ENCODE measurements at regions not wholly inside any gene's neighbourhood (a gene's known extent, or its start where the extent isn't known, plus 50 kb on each side); places are given as distances from the start of the nearest gene placed in this dataset.

DNA sequence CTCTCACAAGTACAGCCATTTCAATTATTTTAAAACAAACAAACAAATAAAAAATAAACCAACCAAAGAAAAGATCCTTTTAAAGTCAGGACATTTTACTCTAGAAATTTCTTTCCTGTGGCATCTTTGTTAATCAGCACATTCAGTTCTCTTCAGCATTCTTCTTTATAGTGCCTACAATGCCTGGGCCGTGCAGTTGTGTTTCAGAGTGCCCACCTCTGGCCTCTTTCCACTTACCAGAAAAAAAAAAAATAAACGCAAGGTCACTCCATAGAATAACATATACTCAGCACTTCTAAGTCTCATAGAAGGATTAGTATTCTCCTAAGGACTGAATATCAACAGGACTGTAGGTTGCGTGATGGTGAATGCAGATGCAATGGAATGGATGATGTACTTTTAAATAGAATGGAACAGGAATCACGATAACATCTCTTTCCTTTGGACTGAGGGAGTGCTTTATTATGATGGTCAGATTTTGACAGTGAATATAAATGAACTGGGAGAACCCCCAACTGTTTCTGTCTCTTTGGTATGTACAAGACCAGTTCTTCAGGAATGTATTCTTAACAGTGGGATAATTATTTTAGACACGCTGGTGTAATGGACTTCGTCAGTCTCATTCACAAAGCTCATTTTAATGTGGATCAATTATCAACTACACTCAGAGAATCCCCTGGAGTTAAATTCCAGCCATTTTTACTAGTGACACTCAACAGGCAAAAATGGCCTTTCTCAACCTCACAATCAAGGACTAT, 125.0 kb upstream of the NBEA start:
- no peak for DNase-seq (ENCODE audit: low spot score)

DNA sequence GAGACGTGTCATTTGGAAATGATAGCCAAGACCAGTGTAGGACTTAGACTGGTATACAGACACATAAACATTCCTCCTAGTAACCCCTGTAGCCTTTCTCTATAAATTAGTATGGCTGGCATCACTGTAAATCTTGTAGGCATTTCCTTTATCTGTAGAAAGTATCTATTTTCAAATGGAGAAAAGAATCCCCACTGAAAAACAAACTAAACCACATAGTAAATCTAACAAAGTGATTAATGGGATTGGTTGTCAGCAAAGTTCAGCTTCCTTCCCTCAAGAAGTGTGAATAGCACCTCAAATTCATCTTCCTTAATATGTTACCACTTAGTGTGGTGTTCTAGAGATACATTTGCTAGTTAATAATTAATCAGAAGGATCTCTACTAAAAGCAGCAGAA, 119.4 kb upstream of the NBEA start:
- DNase-seq (ENCODE audit: low spot score) = no peak

DNA sequence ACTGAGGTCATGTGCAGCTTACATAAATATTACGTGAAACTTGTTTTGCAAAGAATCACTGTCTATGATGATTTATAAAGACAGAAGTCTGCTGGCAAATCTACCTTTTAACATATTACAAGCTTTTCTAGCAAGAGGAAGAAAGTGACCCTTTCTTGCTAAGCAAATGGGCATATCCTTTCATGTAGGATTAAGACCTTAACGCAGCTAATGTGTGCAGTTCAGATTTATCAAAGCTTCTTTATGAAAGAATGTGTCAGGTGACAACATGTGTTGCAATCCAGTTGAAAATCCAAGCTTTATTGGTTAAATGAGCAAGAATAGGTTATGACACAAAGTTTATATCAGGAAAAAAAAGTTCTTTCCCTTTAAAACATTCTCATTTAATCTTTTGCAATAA, 115.6 kb upstream of the NBEA start:
- no peak for DNase-seq (ENCODE audit: low spot score)

DNA sequence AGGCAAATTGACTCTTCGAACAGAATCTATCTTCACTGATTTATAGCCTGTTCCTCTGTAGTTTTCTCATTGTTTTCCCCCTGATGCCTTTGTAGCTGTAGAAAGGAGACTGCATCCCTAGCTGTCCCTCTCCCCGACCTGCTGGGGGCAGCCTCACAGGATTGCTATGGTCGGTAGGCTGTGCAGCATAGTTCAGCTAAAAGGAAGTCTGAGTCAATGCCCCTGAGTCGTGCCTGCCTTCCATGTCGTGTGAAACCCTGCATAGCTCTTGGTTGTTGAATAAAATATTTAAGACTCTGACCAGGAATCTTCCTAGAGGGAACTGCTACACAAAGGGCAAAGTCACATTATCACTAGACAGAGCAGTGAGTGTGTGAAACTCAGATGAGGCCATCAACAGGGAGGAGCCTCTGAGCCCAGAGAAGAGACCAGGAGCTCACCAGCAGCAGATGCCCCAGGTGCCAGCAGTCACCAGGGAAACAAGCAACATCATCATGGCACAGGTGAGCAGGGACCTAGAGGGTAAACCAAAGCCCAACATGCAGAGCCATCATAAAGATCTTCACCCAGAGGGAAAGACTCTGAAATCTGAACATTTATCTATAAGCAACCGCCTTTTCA, 108.4 kb upstream of the NBEA start:
- no peak for DNase-seq (ENCODE audit: low spot score)

DNA sequence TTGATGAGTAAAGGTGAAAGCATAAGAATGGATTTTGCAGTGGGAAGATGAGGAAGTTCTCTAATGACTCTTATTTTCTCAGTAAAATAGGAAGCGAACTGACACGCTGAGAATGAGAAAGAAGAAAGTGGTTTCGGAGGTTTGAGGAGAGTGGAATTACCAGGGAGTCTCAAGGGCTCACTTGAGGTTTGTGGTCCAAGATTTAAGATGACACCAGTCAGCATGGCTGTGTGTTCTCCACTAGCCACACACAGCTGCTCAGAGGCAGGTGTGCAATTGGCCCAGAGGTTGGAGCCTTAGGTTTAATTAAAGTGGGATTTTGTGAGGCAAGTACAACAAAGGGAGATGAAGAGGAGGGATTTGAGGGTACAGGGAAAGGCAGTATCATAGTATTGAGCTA, 99.6 kb upstream of the NBEA start:
- DNase-seq (ENCODE audit: low spot score) = no peak

DNA sequence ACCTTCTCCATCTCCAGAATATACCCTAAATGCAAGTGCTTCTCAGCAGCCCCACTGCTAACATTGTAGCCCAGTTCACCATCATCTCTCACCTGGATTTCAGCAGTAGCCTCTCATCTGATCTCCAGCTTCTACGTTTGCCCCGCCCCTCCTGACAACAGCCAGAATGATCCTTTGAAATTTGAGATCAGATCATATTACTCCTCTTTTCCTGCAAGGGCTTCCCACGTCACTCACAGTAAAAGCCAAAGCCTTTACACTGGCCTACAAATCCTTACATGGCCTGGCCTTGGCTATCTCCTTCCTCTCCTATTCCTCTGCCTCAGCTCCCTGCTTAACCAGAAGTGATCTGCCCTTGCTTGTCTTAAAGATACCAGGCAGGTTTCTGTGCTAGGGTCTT, 94.3 kb upstream of the NBEA start:
- no peak for DNase-seq (ENCODE audit: low spot score)

DNA sequence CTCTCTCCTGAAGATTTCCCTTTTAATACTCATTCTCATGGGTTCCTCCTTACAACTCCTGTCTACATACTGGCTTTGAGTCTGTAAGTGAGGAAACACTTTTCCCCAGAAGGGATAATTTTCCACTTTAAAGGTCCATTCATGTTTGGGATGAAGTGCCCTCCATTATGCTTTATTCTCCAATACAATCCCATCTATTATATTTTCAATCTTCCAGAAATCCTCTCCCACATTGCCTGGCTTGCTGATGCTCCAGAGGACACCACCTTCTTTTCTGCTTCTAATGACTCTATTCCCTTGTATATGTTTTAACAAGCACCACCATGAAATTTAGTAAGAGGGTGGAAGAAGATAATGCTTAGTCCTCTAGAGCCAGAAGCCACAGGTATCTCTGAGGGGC, 92.7 kb upstream of the NBEA start:
- no peak for DNase-seq (ENCODE audit: low spot score)

DNA sequence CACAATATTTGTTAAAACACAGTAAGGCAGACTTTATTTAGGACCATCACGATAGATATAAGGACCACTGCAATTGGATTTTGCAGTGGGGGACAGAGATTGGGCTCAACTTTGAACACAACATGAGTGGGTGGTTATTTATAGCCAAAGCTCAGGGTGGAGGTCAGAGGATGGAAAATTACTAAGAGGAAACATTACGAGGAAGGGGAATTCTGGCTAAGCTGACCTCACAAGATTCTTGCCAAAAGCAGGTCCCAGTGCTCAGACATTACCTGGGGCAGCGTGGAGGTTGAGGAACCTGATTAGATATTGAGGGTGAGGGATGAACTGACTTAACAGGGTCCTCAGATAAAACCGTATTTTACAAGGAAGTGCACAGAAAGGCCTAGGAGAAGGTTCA, 88.9 kb upstream of the NBEA start:
- no peak for DNase-seq (ENCODE audit: low spot score)

DNA sequence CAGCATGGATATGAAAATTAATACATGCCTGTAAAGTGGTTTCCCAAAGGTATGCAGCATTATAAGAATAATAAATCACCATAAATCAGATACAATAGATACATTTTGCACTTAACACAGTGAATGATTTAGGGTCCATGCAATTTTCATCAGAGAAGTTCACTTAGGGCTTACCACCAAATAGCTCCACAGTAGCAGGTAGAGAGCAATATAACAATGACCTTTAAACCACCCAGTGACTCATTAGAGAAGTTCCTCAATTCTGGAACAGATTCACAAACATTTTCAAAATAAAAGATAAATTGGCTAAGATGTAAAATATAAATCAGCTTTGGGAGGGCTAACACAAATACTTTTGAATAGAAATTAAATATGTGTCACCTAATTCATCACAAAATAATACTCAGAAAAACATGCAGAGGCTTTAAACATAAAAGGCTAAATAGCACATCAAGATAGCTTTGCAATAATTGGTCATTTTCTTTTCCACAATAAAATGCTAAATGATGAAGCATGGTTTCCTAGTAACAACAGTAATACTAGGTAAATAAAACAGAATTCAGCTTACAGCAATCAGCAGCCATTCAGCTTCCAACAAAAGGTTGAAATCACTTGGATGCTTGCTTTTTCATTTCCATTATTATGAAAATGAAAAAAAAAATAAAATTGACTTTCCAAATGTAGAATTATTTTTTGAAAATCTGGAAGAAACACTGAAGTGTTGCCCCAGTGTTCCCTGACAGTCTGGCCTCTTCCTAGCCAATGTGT, 84.3 kb upstream of the NBEA start:
- no peak for DNase-seq (ENCODE audit: low spot score)

DNA sequence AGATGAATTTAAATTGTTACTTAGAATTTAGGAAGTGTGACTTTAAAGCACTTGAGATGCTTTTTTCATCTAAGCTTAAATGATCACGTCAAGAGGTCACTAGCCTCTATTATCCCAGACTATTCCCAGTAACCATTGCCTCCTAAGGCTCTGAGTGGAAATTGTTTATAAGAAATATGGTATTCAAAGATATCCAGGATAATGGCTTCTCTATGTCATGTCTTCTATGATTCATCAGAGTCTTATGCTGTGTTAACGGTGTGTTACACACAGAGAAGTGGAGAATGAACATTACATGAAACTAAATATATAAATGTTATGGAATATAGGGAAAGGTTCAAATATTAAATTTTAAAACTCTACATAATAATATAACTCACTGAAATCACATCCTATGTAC, 79.8 kb upstream of the NBEA start:
- DNase-seq (ENCODE audit: low spot score) = no peak

DNA sequence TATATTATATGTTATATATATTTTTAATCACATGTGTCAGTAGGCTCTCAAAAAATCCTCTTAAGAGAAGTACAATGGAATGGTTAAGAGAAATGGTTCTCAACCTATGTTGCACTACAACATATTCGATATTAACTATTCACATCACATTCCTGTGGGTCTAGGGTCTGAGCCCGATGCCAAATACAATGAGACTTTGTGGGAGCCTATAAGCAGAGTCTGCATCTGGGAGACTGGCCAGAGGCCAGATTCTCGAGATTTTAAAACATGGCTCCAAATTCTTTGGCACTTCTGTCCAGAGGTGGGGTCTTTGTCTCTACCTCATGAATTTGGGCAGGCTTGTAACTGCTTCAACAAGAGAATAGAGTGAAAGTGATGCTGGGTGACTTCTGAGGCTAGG, 79.4 kb upstream of the NBEA start:
- DNase-seq (ENCODE audit: low spot score) = no peak

DNA sequence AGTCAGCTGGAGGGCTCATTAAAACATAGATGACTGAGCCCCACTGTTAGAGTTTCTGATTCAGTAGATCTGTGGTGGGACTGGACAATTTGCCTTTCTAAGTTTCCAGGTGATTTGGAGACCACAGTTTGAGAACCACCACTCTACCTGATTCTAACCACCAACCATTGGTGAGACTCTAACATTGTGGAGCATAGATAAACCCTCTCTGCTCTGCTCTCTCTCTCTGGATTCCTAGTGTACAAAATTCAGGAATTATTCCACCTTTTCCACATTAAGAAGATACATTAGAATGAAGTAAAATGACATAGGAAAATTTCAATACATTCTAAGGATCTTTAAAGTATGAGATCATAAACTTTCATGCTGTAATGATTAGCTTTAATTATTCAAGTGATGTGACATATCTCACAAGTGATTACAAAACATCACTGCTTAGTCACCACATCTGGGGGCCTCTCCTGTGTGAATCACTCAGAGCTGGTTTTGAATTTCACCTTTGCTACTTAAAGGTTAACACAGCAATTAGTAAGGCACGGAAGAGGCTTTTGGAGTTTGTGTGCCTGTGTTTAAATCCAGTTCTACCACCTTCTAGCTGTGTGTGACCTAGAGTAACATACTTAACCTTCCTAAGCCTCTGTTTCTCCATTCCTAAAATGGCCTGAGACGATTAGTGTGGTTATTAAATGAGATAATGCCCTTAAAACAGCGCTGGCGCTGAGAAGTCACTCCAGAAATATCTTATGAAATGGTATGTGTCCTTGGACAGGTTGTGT, 78.5 kb upstream of the NBEA start:
- DNase-seq (ENCODE audit: low spot score) = no peak

DNA sequence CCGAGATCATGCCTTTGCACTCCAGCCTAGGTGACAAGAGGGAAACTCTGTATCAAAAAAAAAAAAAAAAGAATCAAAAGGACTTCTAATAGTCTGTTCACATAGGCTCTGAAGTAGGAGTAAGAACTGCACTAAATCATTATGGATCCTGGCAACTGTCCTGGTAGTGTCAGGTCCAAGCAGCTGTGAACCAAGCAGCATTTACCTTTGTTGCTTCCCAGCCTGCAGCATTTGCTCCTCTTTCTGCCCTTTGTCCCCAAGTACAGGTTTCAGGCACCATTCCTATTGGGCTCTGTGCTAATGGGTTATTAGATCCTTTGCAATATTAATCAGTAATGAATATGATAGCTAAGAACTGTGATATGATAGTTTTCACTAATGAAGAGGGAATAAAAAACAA, 77.4 kb upstream of the NBEA start:
- DNase-seq (ENCODE audit: low spot score) = no peak

DNA sequence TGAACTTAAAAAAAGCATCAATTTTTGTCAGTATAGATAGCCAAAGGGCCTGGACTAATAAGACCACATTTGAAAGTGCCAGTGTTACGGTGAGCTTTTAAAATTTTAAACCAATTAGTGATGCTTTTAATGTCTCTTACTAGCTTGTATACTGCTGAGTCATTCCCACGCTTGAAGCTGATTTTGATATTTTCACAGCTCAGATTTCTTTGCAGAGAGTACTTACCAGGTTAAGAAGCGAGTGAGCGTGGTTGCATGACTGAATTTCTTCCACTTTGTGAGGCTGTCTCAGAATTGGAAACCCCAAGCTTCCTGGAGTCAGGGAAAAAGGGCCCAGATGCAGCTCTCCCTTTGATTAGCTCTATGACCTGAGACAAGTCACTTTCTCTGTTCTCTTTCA, 74.5 kb upstream of the NBEA start:
- peak; percentile 13 for DNase-seq (ENCODE audit: low spot score)

DNA sequence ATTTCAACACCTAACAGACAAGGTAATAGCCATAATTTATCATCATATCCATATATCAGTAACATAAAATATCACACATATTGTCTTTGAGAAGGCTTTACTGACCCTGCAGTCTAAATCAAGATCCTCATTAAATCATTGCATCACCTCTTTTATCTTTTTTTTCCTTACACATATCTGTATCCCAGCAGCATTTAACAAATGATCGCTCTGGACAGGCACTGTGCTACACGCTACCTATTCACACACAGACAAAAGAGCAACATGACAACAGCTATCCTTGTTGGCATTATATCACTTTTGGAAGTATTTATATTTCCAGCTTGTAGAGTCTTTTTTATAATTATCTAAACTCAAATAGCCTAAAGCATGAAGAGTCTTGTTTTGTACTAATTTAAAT, 73.3 kb upstream of the NBEA start:
- DNase-seq (ENCODE audit: low spot score) = no peak

DNA sequence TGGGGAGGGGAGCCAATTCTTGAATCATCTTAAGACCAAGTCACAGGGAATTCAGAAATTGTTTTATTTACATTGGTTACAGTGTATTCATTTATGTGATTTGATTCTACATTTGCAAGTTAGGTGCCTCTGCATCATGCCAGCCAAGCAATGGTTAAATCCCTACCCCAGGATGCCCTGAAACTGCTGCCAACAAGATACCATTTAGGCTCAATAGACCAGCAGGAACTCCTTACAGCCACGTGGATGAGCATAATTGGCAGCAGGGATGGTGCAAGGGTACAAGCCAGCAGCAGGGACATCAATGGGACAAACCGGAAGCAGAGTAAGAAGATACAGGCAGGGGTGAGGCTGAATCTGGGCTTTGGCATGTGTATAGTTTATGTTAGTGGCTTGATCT, 72.4 kb upstream of the NBEA start:
- DNase-seq (ENCODE audit: low spot score) = no peak

DNA sequence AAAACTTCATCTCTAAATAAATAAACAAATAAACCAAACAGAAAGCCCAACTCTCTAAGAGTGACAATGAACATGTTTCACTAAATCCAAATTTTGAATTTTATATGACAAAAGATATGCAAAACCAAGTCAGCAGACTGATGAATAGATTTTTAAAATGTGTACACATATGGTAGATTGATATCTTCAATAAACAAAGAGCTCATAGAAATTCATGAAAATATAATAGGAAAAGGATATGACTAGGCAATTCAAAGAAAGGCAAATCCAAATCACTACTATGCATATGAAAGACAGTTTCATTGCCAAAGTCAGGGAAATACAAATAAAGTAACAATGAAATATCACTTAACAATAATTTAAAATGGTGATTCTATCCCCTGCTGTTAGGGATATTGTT, 63.7 kb upstream of the NBEA start:
- no peak for DNase-seq (ENCODE audit: low spot score)

DNA sequence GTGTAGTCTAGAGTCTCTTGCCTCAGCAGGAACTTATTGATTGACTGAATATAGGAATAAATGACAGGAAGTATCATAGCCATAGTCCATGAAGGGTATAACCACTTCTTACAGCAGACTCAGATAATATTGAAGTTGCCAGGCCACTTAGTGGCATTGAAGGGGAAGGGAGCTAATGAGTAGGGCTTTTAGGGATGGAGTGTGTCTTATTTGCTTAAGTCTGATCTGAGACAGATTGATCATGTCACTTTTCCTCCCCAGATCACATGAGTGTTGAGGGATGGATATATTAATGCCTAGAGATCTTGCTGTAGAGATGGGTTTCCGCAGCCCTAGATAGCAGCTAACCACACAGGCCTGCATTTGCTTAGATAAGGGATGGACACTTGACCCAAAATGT, 62.2 kb upstream of the NBEA start:
- no peak for DNase-seq (ENCODE audit: low spot score)

DNA sequence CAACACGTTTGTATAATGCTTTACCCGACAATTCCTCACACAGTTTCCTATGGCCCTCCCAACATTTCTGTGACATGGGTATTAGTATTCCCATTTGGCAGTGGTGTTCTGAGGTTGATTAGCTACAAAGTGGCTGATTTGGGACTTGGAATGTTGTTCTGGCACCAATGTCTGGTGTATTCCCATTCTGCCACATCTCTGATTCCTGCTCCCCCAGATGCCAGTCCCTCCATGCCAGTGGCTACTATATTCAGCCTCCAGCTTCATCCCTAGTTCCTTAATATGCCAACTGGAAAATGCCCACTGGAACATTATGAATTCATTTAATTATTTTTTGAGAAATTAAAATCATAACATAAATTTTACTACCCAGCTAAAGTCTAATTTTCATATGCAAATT, 60.6 kb upstream of the NBEA start:
- DNase-seq (ENCODE audit: low spot score) = no peak

DNA sequence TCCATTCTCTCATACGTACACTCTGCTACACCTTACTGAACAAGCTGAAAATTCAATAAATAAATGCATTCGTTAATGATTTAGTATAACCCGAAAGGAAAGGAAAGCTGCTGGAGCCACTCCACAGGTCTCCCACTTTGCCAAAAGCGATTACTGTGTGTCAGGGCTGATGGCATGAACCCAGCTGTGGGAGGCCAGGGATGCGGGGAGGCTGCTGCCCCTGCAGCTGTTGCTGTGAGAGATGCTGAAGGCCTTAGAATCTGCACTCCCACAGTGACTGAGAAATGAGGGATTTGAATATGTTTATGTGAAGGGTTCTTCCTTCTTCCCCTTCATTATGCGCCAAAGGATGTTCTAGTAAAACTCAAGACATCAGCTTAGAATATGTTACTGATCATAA, 58.7 kb upstream of the NBEA start:
- no peak for DNase-seq (ENCODE audit: low spot score)

DNA sequence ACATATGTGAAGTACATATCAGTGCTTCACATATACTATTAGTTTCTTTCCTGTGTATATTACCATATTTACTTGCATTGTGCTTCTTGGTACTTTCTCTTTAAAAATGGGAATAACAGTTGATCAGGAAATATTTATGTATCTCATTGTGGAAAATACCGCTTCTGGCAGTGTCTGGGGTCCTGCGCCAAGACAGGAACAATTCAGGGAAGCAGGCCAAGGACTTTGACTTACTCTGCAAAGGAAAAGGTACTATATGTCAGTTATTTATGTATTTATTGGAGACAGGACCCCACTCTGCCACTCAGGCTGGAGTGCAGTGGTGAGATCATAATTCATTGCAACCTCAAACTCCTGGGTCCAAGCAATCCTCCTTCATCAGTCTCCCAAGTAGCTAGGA, 57.7 kb upstream of the NBEA start:
- DNase-seq (ENCODE audit: low spot score) = no peak

DNA sequence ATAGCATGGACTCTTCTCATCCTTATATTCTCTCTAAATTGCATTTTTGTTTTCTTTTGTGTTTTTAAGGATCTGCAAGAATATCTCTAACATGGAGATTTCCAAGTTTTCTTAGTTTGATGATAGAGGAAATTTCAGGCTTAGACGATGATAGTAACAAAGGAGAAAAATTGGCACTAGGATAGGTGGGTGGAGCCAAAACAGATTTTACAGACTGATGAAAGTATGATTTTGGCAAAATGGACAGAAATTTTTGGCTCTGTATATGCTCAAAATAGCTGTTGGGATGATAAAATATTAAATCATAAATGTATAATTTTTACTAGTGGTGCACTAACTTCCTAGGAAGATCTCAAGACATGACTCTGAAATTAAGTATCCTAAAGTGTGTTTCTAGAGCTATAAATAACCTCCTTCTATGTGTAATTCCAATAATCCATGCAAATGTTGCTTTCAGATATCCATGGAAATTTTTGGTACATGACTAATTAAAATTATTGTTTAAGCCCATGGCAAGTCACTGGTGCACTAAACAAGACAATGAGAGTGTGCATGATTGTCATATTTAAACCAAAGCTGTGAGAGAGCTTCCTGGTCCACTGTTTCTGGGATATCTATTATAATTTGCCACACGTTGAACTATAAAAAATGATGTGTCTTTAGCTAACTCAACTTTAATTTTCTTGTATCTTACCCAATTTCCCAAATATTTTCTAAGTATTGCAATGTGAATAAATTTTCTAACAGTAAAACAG, 55.8 kb upstream of the NBEA start:
- no peak for DNase-seq (ENCODE audit: low spot score)
